ENCODE measurements at regions not wholly inside any gene's neighbourhood (a gene's known extent, or its start where the extent isn't known, plus 50 kb on each side); places are given as distances from the start of the nearest gene placed in this dataset.

DNA sequence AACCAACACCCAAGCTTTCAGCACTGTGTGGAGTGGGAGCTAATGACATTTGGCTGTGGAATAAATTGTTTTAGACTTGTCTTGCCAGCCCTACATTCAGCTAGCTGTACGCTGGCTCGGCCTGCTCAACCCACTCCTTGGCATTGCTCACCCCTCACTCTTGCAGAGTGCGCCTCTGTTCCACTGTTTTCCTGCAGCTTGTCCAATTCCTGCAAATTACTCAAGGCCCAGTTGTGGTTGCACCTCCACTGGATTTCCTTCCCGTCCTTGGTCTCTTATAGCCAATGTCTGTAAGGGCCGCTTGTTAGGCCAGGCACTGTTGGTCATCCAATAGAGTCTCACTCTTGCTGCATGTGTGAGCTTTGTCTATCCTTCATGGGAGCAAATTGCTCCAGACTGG, 55.5 kb upstream of the ADRA1D start:
- intact Hi-C loops (cut with micrococcal nuclease): no loop called here
- Histone ChIP-seq H3K4me3 (no peak overlapping the region), H3K9me3 (replicated peaks) (no peaks in the 10 kb centered on the region), H3K4me1 (peaks cover 4% of the 10 kb centered on the region), H3K36me3 (no peaks in the 10 kb centered on the region), H3K27me3 (ENCODE audit: low read depth) (no peaks in the 10 kb centered on the region), H3K27ac (replicated peaks) (no peak overlapping the region)
- TF ChIP-seq, protein P1, sequence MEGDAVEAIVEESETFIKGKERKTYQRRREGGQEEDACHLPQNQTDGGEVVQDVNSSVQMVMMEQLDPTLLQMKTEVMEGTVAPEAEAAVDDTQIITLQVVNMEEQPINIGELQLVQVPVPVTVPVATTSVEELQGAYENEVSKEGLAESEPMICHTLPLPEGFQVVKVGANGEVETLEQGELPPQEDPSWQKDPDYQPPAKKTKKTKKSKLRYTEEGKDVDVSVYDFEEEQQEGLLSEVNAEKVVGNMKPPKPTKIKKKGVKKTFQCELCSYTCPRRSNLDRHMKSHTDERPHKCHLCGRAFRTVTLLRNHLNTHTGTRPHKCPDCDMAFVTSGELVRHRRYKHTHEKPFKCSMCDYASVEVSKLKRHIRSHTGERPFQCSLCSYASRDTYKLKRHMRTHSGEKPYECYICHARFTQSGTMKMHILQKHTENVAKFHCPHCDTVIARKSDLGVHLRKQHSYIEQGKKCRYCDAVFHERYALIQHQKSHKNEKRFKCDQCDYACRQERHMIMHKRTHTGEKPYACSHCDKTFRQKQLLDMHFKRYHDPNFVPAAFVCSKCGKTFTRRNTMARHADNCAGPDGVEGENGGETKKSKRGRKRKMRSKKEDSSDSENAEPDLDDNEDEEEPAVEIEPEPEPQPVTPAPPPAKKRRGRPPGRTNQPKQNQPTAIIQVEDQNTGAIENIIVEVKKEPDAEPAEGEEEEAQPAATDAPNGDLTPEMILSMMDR (IDR thresholded peaks at IDR 0.05; ENCODE audit: borderline replicate concordance): no peak
- no peak for DNase-seq

DNA sequence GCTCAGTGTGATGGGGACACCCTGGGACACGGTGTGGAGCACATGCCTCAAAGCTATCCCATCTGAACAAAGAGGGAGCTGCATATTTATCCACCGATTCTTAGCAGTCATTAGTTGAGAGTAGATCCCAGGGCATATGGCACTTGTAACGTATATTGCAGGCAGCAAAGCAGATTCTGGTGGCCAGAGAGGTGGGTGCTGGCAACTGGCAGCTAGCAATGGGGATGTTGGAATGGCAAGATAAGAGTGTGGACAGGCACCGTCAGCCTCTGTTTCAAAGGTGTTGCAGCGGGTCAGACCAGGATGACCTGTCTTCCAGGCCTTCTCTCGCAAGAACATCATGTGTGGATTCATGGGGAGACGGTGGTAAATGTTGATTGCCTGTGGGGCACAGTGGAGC, 54.0 kb upstream of the ADRA1D start:
- H3K27me3 ChIP-seq (ENCODE audit: low read depth): peaks cover 4% of the 10 kb centered on the region

DNA sequence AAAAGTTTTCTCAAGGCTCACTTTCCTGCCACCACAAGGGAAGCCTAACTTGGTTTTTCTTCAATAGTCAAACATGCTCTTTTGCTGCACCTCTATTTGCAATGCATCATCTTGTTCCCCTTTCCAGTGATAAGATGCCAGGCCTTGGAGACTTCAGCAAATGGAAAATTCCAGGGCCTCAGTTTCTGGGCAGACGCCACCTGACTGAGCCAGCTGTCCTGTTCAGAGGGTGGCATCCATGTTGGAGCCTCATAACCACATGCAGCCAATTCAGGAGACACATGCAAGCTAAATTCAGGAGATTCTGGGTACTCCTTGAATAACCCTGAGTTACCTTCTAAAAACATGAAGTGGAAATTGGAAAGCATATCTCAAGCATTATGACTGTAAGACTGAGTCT, 51.8 kb upstream of the ADRA1D start:
- no peak overlapping the region for H3K4me3 ChIP-seq
- H3K9me3 ChIP-seq (replicated peaks): no peaks in the 10 kb centered on the region
- DNase-seq: no peak
- H3K36me3 ChIP-seq: no peaks in the 10 kb centered on the region
- intact Hi-C loops (cut with micrococcal nuclease): no loop called here
- peak overlapping the region; percentile 28 for H3K27ac ChIP-seq (replicated peaks)
- peaks cover 9% of the 10 kb centered on the region for H3K4me1 ChIP-seq
- peaks cover 23% of the 10 kb centered on the region for H3K27me3 ChIP-seq (ENCODE audit: low read depth)
- TF ChIP-seq, protein P1 (IDR thresholded peaks at IDR 0.05; ENCODE audit: borderline replicate concordance): no peak

More for the DNA sequence above, 54.0 kb upstream of the ADRA1D start:
- no peak overlapping the region for H3K4me3 ChIP-seq
- intact Hi-C loops (cut with micrococcal nuclease): no loop called here
- no peaks in the 10 kb centered on the region for H3K36me3 ChIP-seq
- peaks cover 4% of the 10 kb centered on the region for H3K4me1 ChIP-seq
- TF ChIP-seq, protein P1 (IDR thresholded peaks at IDR 0.05; ENCODE audit: borderline replicate concordance): no peak
- no peaks in the 10 kb centered on the region for H3K9me3 ChIP-seq (replicated peaks)
- DNase-seq: no peak
- H3K27ac ChIP-seq (replicated peaks): no peak overlapping the region

DNA sequence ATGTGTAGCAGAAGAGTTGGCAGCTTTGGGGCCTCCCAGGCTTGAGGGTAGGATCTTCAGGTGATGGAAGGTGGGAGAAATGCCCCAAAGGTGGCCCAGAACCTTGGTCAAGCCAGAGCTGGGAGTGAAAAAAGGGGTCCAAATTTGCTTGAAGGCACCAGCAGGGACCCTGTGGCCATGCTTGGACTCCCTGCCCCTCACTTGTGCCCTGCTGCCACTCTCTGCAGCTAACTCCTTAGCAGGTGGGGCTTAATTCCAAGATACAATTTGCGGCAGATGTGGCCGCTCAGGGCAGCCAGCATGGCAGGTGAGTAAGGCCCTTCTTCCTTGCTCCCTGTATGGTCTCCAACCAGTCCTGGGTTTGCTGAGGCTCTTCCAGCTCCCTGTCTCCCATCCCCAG, 51.3 kb upstream of the ADRA1D start:
- no peak for DNase-seq
- TF ChIP-seq, protein P1 (IDR thresholded peaks at IDR 0.05; ENCODE audit: borderline replicate concordance): no peak

DNA sequence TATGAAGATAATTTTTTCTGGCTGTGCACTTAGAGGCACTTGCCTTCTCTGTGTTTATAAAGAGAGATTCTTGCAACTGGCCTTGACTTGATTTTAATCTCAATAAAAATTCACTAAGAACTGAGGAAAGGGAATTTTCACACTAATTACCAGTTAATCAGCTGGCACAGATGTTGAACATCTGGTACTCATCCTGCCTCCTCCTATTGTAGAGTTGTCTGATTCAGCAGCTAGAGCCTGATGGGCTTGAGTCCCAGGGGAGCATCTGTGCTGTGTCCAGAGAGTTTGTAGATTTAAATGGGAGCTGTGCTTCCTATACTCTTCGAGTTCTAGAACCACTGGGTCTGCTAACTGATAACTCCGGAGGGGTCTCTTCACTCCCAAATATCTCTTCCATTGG, 50.7 kb upstream of the ADRA1D start:
- no peak overlapping the region for H3K4me3 ChIP-seq
- intact Hi-C loops (cut with micrococcal nuclease): no loop called here
- H3K36me3 ChIP-seq: no peaks in the 10 kb centered on the region
- H3K4me1 ChIP-seq: peaks cover 9% of the 10 kb centered on the region
- no peak for DNase-seq
- no peak overlapping the region for H3K27ac ChIP-seq (replicated peaks)
- TF ChIP-seq, protein P1 (IDR thresholded peaks at IDR 0.05; ENCODE audit: borderline replicate concordance): no peak
- H3K9me3 ChIP-seq (replicated peaks): no peaks in the 10 kb centered on the region
- H3K27me3 ChIP-seq (ENCODE audit: low read depth): peaks cover 29% of the 10 kb centered on the region

More for the DNA sequence above, 51.3 kb upstream of the ADRA1D start:
- H3K9me3 ChIP-seq (replicated peaks): no peaks in the 10 kb centered on the region
- H3K4me1 ChIP-seq: peaks cover 9% of the 10 kb centered on the region
- no peak overlapping the region for H3K27ac ChIP-seq (replicated peaks)
- intact Hi-C loops (cut with micrococcal nuclease): no loop called here
- no peaks in the 10 kb centered on the region for H3K36me3 ChIP-seq
- no peak overlapping the region for H3K4me3 ChIP-seq
- H3K27me3 ChIP-seq (ENCODE audit: low read depth): peaks cover 28% of the 10 kb centered on the region

DNA sequence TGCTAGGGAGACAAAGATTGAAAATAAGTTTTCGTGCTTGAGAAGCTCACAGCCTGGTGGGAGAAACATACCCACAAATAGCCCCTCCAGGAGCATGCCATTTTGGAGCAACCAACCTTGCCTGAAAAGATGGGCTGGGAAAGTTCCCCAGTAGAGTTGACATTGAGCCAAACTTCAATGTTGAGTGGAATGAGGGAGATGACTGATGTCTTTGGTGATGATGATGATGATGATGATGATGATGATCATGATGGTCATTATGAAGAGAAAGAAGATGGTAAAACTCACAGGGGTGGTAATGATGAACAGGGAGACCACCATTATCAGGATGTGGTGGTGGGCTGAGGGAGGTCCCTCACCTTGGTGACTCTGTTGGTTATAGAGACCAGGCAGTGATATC, 50.1 kb upstream of the ADRA1D start:
- intact Hi-C loops (cut with micrococcal nuclease): no loop called here
- DNase-seq: no peak
- no peaks in the 10 kb centered on the region for H3K9me3 ChIP-seq (replicated peaks)
- H3K4me1 ChIP-seq: peaks cover 9% of the 10 kb centered on the region
- H3K27me3 ChIP-seq (ENCODE audit: low read depth): peaks cover 29% of the 10 kb centered on the region
- H3K4me3 ChIP-seq: no peak overlapping the region
- H3K36me3 ChIP-seq: no peaks in the 10 kb centered on the region
- no peak overlapping the region for H3K27ac ChIP-seq (replicated peaks)
- TF ChIP-seq, protein P1 (IDR thresholded peaks at IDR 0.05; ENCODE audit: borderline replicate concordance): no peak
